Cardiac fibroblast (primary cell): ENCODE measurements at regions not wholly inside any gene's neighbourhood (a gene's known extent, or its start where the extent isn't known, plus 50 kb on each side); places are given as distances from the start of the nearest gene placed in this dataset.
"Not testable (repeated sequence)": the region's sequence is repeated elsewhere in the genome, so short reads cannot be mapped to it uniquely, and the experiment has no call there.

Experiments used
- DNase-seq, 2 donors: peaks; one replicate each; pipeline versions ENCODE4 v3.0.0 to v3.0.0-alpha.2; 2010; ENCODE audit warnings: low read depth in 2 of 2
- H3K4me3 ChIP-seq, 2 donors: replicated peaks in 1 of 2; 1 replicate in 1 of 2; 2 replicates in 1 of 2; pipeline ENCODE4 v1.5.1; 2011; ENCODE audit warnings: low read depth in 2 of 2, low read length in 2 of 2, mild to moderate bottlenecking in 2 of 2, moderate library complexity in 1 of 2
- TF ChIP-seq, protein P1 (sequence below): IDR thresholded peaks from one replicate; pipeline ENCODE4 v1.5.1; 2011; ENCODE audit warnings: low read depth, mild to moderate bottlenecking, low read length, inconsistent platforms

DNA sequence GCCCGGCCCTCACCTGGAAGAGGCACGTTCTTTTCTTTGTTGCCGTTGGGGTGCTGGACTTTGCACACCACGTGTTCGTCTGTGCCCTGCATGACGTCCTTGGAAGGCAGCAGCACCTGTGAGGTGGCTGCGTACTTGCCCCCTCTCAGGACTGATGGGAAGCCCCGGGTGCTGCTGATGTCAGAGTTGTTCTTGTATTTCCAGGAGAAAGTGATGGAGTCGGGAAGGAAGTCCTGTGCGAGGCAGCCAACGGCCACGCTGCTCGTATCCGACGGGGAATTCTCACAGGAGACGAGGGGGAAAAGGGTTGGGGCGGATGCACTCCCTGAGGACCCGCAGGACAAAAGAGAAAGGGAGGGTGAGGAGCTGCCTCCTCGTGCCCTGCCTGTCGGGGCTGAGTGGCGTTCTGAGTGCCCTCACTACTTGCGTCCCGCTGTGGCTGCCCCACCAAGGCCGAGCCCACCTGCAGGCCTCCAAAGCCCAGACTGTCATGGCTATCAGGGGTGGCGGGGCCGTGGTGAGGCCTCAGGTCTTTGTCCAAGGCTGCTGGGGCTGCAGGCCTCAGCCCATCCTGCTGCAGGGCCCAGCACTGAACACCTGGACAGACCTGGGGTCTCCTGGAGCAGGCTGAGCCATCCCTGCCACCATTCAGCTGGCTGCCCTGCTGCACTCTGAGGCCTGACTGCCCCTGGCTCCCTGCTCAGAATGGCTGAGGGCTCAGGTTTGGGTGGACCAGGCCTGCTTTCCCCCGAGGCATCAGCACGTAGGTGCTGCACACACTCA, 329.7 kb downstream of the TMEM121 start:
- H3K4me3 ChIP-seq, result no peak overlapping the region
- DNase-seq, result no peak
- TF ChIP-seq, protein P1, sequence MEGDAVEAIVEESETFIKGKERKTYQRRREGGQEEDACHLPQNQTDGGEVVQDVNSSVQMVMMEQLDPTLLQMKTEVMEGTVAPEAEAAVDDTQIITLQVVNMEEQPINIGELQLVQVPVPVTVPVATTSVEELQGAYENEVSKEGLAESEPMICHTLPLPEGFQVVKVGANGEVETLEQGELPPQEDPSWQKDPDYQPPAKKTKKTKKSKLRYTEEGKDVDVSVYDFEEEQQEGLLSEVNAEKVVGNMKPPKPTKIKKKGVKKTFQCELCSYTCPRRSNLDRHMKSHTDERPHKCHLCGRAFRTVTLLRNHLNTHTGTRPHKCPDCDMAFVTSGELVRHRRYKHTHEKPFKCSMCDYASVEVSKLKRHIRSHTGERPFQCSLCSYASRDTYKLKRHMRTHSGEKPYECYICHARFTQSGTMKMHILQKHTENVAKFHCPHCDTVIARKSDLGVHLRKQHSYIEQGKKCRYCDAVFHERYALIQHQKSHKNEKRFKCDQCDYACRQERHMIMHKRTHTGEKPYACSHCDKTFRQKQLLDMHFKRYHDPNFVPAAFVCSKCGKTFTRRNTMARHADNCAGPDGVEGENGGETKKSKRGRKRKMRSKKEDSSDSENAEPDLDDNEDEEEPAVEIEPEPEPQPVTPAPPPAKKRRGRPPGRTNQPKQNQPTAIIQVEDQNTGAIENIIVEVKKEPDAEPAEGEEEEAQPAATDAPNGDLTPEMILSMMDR, result no peak

DNA sequence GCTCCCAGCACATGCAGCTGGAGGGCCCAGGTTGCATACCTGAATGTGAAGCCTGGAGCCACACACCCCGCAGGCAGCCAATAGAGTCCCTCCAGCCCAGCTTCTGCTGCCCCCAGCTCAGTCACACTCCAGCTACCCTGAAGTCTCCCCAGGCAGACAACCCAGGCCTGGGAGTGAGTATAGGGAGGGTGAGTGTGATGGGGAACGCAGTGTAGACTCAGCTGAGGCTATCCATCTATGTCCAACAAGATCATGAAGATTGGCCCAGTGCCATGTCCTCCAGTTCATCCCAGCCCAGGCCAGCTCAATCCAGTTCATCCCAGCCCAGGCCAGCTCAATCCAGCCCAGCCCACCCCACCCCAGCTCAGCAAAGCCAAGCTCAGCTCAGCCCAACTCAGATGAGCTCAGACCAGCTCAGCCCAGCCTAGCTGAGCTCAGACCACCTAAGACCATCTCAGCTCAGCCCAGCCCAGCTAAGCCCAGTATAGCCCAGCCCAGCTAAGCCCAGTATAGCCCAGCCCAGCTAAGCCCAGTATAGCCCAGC, 330.4 kb downstream of the TMEM121 start:
- TF ChIP-seq, protein P1, result no peak
- no peak for DNase-seq
- H3K4me3 ChIP-seq, result no peak overlapping the region

DNA sequence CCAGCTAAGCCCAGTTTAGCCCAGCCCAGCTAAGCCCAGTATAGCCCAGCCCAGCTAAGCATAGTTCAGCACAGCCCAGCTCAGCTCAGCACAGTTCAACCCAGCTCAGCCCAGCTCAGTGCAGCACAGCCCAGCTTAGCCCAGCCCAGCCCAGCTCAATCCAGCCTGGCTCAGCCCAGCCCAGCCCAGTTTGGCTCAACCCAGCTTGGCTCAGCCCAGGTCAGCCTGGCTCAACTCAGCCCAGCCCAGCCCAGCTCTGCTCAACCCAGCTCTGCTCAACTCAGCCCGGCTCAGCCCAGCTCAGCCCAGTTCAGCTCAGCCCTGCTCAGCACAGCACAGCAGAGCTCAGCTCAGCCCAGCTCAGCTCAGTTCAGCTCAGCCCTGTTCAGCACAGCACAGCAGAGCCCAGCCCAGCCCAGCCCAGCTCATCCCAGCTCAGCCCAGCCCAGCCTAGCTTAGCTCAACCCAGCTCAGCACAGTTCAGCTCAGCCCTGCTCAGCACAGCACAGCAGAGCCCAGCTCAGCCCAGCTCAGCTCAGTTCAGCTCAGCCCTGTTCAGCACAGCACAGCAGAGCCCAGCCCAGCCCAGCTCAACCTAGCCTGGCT, 330.9 kb downstream of the TMEM121 start:
- TF ChIP-seq, protein P1, result no peak
- no peak overlapping the region for H3K4me3 ChIP-seq
- DNase-seq, result no peak

DNA sequence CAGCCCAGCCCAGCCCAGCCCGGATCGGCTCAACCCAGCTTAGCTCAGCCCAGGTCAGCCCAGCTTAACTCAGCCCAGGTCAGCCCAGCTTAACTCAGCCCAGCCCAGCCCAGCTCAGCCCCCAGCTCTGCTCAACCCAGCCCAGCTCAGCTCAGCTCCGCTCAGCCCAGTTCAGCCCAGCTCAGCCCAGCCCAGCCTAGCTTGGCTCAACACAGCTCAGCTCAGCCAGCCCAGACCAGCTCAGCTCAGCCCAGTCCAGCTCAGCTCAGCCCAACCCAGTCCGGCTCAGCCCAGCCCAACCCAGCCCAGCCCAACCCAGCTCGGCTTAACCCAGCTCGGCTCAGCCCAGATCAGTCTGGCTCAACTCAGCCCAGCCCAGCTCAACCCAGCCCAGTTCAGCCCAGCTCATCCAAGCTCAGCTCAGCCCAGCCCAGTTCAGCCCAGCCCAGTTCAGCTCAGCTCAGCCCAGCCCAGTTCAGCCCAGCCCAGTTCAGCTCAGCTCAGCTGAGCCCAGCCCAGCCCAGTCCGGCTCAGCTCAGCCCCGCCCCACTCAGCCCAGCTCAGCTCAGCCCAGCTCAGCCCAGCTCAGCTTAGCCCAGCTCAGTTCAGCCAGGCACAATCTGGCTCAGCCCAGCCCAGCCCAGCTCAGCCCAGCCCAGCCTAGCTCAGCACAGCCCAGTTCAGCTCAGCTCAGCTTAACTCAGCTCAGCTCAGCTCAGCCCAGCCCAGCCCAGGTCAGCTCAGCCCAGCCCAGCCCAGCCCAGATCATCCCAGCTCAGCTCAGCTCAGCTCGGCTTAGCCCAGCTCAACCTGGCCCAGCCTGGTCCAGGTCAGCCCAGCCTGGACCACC, 331.7 kb downstream of the TMEM121 start:
- DNase-seq, result no peak
- no peak overlapping the region for H3K4me3 ChIP-seq
- TF ChIP-seq, protein P1, result no peak

DNA sequence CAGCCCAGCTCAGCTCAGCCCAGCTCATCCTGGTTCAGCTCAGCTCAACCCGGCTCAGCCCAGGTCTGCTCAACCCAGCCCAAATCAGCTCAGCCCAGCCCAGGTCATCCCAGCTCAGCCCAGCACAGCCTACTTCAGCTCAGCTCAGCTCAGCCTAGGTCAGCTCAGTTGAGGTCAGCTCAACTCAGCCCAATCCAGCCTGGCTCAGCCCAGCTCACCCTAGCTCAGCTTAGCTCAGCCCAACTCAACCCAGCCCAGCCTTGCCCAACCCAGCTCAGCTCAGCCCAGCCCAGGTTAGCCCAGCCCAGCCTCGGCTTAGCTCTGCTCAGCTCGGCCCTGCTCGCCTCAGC, 332.3 kb downstream of the TMEM121 start:
- no peak for DNase-seq
- no peak overlapping the region for H3K4me3 ChIP-seq
- TF ChIP-seq, protein P1, result no peak

DNA sequence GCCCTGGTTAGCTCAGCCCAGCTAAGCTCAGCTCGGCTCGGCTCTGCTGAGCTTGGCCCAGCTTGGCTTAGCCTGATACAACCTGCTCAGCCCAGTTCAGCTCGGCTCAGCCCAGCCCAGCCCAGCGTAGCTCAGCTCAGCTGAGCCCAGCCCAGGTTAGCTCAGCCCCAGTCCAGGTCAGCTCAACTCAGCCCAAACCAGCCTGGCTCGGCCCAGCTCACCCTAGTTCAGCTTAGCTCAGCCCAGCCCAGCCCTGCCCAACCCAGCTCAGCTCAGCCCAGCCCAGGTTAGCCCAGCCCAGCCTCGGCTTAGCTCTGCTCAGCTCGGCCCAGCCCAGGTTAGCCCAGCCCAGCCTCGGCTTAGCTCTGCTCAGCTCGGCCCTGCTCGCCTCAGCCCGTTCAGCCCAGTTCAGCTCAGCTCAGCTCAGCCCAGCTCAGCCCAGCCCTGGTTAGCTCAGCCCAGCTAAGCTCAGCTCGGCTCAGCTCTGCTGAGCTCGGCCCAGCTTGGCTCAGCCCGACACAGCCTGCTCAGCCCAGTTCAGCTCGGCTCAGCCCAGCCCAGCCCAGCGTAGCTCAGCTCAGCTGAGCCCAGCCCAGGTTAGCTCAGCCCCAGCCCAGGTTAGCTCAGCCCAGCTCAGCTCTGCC, 332.8 kb downstream of the TMEM121 start:
- DNase-seq, H3K4me3 ChIP-seq: not testable (repeated sequence)
